ENCODE measurements at regions not wholly inside any gene's neighbourhood (a gene's known extent, or its start where the extent isn't known, plus 50 kb on each side); places are given as distances from the start of the nearest gene placed in this dataset.

DNA sequence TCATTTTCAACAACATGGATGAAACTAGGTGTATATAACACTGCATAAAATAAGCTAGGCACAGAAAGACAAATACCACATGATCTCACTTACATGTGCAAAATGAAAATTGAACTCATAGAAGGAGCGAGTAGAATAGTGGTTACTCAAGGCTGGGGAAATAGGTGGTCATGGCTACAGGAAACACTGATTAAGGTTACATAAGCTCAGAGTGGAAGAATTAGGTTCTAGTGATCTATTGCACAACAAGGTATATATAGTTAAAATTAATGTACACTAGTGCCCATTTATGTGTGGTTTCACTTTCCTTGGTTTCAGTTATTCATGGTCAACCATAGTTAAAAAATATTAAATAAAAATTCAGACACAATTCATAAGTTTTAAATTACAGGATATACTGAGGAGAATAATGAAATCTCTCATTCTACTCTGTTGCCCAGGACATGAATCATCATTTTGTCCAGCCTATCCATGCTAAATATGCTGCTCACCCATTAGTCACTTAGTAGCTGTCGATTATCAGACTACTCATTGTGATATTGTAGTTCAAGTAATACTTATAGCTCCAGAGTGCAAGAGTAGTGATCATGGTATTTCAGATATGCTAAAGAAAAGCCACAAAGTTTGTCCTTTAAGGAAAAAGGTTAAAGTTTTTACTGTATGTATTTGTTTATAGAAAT is 1530.9 kb upstream of the LRRTM1 start:
- no peak overlapping the region for H3K4me3 ChIP-seq (ENCODE audit: low read depth, low read length)
- DNase-seq (ENCODE audit: low read depth): no peak
- TF ChIP-seq, protein P1, sequence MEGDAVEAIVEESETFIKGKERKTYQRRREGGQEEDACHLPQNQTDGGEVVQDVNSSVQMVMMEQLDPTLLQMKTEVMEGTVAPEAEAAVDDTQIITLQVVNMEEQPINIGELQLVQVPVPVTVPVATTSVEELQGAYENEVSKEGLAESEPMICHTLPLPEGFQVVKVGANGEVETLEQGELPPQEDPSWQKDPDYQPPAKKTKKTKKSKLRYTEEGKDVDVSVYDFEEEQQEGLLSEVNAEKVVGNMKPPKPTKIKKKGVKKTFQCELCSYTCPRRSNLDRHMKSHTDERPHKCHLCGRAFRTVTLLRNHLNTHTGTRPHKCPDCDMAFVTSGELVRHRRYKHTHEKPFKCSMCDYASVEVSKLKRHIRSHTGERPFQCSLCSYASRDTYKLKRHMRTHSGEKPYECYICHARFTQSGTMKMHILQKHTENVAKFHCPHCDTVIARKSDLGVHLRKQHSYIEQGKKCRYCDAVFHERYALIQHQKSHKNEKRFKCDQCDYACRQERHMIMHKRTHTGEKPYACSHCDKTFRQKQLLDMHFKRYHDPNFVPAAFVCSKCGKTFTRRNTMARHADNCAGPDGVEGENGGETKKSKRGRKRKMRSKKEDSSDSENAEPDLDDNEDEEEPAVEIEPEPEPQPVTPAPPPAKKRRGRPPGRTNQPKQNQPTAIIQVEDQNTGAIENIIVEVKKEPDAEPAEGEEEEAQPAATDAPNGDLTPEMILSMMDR (IDR thresholded peaks at IDR 0.05; ENCODE audit: control insufficient read depth, extremely low read depth, insufficient read depth): no peak

DNA sequence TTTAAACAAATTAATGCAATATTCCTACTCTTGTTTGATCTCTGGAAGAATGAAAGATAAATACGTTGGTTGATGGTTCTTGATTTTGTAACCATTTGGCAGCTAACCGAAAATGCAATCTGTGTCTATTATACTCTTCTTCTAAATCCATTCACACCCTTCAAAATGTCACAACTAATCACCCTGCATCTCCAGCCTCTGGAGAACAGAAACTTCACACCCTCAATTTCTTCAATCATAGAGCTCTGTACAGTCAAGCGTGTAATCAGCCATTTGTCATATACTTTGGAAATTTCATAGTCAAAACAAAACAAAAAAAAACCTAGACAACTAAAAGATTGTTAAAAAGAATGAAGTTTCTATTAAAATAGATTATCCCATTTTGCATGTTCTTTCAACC is 1482.3 kb upstream of the LRRTM1 start:
- H3K4me3 ChIP-seq (ENCODE audit: low read depth, low read length): no peak overlapping the region
- TF ChIP-seq, protein P1 (IDR thresholded peaks at IDR 0.05; ENCODE audit: control insufficient read depth, extremely low read depth, insufficient read depth): no peak
- no peak for DNase-seq (ENCODE audit: low read depth)

DNA sequence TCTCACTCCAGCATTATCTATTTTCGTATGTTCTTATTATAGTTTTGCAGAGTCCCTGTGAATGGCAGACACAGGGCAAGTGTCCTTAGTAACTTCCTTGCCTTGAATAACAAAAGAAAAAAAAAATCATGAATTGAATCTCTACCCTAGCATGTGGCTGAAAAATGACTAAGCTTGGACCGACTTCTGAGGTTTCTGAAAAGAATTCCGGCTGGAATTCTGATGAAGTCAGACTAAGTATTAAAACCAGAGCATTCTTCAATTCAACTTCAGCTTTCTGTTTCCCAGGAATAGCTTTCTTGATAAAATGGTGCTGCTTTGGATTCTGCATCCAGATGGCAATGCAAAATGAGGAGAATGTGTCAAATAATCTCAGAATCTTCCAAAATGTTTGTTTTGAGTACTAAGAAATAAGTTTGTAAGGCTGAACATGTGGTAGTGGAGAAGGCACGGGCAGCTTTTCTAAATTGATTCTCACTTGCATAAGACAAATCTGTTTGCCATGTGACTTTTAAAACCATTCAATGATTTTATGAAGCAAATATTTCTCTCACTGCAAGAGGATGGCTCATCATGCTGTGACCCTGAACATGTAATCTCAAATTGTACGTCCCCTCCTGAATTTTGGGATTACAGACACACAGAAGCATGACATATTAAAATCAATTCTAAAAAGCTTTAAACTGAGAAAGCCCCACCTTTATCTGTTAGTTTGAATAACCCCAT is 1462.8 kb upstream of the LRRTM1 start:
- TF ChIP-seq, protein P1 (IDR thresholded peaks at IDR 0.05; ENCODE audit: control insufficient read depth, extremely low read depth, insufficient read depth): no peak
- H3K4me3 ChIP-seq (ENCODE audit: low read depth, low read length): no peak overlapping the region
- no peak for DNase-seq (ENCODE audit: low read depth)

DNA sequence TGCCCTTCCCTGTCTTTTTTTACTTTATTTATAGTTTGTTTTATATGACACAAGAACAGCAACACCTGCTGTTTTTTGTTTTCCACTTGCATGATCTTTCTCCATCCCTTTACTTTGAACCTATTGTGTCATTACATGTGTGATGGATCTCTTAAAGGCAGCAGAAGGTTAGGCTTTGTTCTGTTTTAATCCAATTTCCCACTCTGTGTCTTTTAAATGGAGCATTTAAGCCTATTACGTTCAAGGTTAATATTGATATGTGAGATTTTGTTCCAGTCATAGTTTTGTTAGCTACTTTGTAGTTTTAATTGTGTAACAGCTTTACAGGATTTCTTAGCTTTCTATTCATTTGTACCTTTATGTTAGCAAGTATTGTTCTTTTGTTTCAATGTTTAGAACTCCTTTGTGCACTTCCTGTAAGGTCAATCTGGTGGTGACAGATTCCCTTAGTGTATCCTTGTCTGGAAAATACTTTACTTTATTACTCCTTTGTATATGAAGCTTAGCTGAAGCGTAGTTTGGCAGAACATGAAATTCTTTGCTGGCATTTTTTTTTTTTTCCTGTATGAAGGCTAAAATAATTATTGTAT is 1443.0 kb upstream of the LRRTM1 start:
- DNase-seq (ENCODE audit: low read depth): no peak
- TF ChIP-seq, protein P1 (IDR thresholded peaks at IDR 0.05; ENCODE audit: control insufficient read depth, extremely low read depth, insufficient read depth): no peak
- no peak overlapping the region for H3K4me3 ChIP-seq (ENCODE audit: low read depth, low read length)

DNA sequence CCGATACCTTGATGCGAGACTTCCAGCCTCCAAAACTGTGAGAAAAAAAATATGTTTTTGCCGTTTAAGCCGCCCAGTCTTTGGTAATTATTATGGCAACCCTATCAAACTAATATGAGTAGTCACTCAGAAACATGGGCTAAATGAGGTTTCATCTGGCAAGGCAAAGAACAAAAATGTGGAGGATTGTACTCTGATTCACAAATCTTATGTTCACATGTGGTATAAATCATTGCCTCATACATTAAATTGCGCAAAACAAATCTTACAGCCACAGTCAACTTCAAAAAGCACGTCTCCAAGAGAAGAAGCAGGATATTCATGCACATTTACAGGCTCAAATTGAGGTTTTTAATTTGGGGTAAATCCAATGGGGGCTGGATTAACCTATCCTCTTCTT is 1435.4 kb upstream of the LRRTM1 start:
- H3K4me3 ChIP-seq (ENCODE audit: low read depth, low read length): no peak overlapping the region
- no peak for DNase-seq (ENCODE audit: low read depth)
- TF ChIP-seq, protein P1 (IDR thresholded peaks at IDR 0.05; ENCODE audit: control insufficient read depth, extremely low read depth, insufficient read depth): no peak

DNA sequence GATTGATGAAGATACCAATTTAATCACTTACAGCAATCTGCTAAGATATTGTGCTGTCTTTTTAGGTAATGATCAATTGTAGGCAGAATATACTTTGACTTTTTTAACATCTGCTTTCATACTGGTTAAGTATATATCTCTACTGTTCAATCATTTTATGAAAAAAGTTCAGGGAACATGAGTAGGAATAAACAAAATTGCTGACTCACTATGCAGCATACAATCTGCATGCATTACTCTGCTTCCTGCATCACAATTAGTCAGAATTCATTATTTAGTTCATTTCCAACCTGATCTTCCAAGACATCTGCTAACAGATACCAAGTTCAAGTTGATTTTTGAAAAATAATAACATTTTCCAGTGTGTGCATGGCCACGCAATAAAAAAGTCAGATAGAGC is 1430.4 kb upstream of the LRRTM1 start:
- TF ChIP-seq, protein P1 (IDR thresholded peaks at IDR 0.05; ENCODE audit: control insufficient read depth, extremely low read depth, insufficient read depth): no peak
- DNase-seq (ENCODE audit: low read depth): no peak
- no peak overlapping the region for H3K4me3 ChIP-seq (ENCODE audit: low read depth, low read length)
